CD8-positive, alpha-beta memory T cell (primary cell): ENCODE measurements at regions not wholly inside any gene's neighbourhood (a gene's known extent, or its start where the extent isn't known, plus 50 kb on each side); places are given as distances from the start of the nearest gene placed in this dataset.
A peak's percentile ranks its signal among the peaks of the same experiment; 100 is the strongest.

ENCODE experiments used
- CTCF ChIA-PET: fragments of 350-600 bp; sonication (Branson Sonifier 250); formaldehyde crosslinking; loops from one replicate; lab custom pipeline; 2021; ENCODE audit warnings: antibody characterized with exemption; lab: Charles Lee
- POLR2A ChIA-PET: fragments of 350-600 bp; sonication (Branson Sonifier 250); formaldehyde crosslinking; loops from one replicate; lab custom pipeline; 2021; ENCODE audit warnings: antibody characterized with exemption; lab: Charles Lee
- DNase-seq, 5 donors: peaks; one replicate each; pipeline versions ENCODE4 v3.0.0 to v3.0.0-alpha.2; 2020 to 2022; ENCODE audit warnings: mixed read lengths in 1 of 5
- H3K27ac ChIP-seq: one replicate; pipeline ENCODE4 v1.7.0; 2013; ENCODE audit warnings: low read depth, mild to moderate bottlenecking, low read length, moderate library complexity
- H3K27me3 ChIP-seq: 2 replicates; pipeline ENCODE4 v1.7.0; 2013; ENCODE audit warnings: low read length, mild to moderate bottlenecking; ENCODE audit not compliant: insufficient read depth, poor library complexity, severe bottlenecking
- H3K36me3 ChIP-seq: 2 replicates; pipeline ENCODE4 v1.7.0; 2013; ENCODE audit warnings: mild to moderate bottlenecking, low read length, moderate library complexity; ENCODE audit not compliant: insufficient read depth
- H3K4me1 ChIP-seq: 2 replicates; pipeline ENCODE4 v1.7.0; 2013; ENCODE audit warnings: mild to moderate bottlenecking, low read length, moderate library complexity; ENCODE audit not compliant: insufficient read depth
- H3K4me3 ChIP-seq: 2 replicates; pipeline ENCODE4 v1.7.0; 2013; ENCODE audit warnings: mild to moderate bottlenecking, low read length
- H3K9me3 ChIP-seq: 2 replicates; pipeline ENCODE4 v1.7.0; 2013; ENCODE audit warnings: mild to moderate bottlenecking, low read length
- H3K27ac Mint-ChIP-seq, 8 donors: one replicate each; pipeline ENCODE4 v1.8.0; 2020 to 2021; ENCODE audit warnings: mixed read lengths in 8 of 8, mild to moderate bottlenecking in 6 of 8, inconsistent platforms in 3 of 8, moderate library complexity in 3 of 8
- H3K27me3 Mint-ChIP-seq, 2 donors: one replicate each; pipeline ENCODE4 v1.8.0; 2020 to 2021; ENCODE audit warnings: mixed read lengths in 2 of 2, mild to moderate bottlenecking in 1 of 2, moderate library complexity in 1 of 2
- H3K36me3 Mint-ChIP-seq, 3 donors: one replicate each; pipeline ENCODE4 v1.8.0; 2020 to 2021; ENCODE audit warnings: mixed read lengths in 3 of 3, inconsistent platforms in 1 of 3, mild to moderate bottlenecking in 1 of 3
- H3K4me1 Mint-ChIP-seq, 3 donors: one replicate each; pipeline ENCODE4 v1.8.0; 2020 to 2021; ENCODE audit warnings: mixed read lengths in 3 of 3, inconsistent platforms in 1 of 3, mild to moderate bottlenecking in 1 of 3
- H3K4me3 Mint-ChIP-seq, 7 donors: one replicate each; pipeline ENCODE4 v1.8.0; 2020 to 2021; ENCODE audit warnings: mixed read lengths in 7 of 7, mild to moderate bottlenecking in 6 of 7, moderate library complexity in 4 of 7, inconsistent platforms in 2 of 7
- H3K9me3 Mint-ChIP-seq, 5 donors: one replicate each; pipeline ENCODE4 v1.8.0; 2020 to 2022; ENCODE audit warnings: mixed read lengths in 5 of 5, mild to moderate bottlenecking in 3 of 5, moderate library complexity in 2 of 5, inconsistent platforms in 1 of 5

DNA sequence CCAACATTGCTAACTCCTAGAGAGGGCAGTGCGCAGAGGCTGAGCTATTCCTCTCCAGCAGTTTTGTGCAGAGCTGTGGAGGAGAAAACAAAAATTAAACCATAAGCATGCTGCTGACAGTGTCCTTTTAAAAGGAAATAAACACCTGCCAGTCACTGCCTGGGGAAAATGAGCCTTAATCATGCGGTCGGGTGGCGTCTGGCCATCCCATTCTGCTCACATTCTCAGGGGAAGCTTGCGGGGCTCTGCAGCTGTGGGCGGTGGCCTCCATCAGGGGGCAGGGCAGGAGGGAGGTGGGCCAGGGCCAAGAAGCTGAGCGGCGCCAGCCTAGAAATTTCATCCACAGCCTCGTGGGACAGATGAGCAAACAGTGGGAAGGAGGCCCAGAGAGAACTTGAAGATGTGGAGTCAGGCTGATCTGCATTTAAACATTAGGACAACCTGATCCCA, 71.0 kb upstream of the TP53I11 start:
- ChIA-PET CTCF (no interaction called here), POLR2A (no interaction called here)
- Histone ChIP-seq H3K4me3 (no peak overlapping the region), H3K27me3 (no peaks in the 10 kb centered on the region), H3K36me3 (no peaks in the 10 kb centered on the region), H3K27ac (no peak overlapping the region), H3K9me3 (no peaks in the 10 kb centered on the region), H3K4me1 (peaks cover 8% of the 10 kb centered on the region)
- Mint-ChIP-seq H3K4me3 (no peak overlapping the region), H3K9me3 (no peaks in the 10 kb centered on the region), H3K36me3 (no peaks in the 10 kb centered on the region), H3K27ac (no peak overlapping the region), H3K27me3 (peaks cover 4 to 23% of the 10 kb centered on the region in 2 donors), H3K4me1 (peaks cover 9 to 12% (median 11%) of the 10 kb centered on the region in 3 donors)
- DNase-seq, result no peak

GRCh38 chr11:45022294-45023064, 71.8 kb upstream of the TP53I11 start:
- H3K4me3 ChIP-seq, result no peak overlapping the region
- Mint-ChIP-seq H3K4me1 (peaks cover 9 to 12% (median 11%) of the 10 kb centered on the region in 3 donors), H3K27ac (no peak overlapping the region), H3K9me3 (no peaks in the 10 kb centered on the region), H3K36me3 (no peaks in the 10 kb centered on the region), H3K27me3 (peaks cover 4 to 20% of the 10 kb centered on the region in 2 donors), H3K4me3 (no peak overlapping the region)
- H3K36me3 ChIP-seq, result no peaks in the 10 kb centered on the region
- no peaks in the 10 kb centered on the region for H3K9me3 ChIP-seq
- peaks cover 8% of the 10 kb centered on the region for H3K4me1 ChIP-seq
- no peak overlapping the region for H3K27ac ChIP-seq
- H3K27me3 ChIP-seq, result no peaks in the 10 kb centered on the region
- CTCF ChIA-PET, result no interaction called here
- POLR2A ChIA-PET, result no interaction called here
- DNase-seq, result no peak

DNA sequence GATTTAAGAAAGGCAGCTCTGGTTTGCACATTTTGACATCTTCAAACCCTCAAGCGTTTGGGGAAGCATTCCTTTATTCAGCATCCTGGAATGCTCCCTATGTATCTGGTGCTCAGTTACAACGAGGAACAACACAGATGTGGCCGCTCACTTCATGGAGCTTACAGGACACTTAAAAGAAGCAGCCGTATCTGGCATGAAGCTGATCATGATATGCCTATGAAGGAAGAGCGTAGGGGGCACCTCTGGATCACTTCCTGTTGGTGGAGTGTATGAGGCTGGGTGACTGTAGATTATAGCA, 72.3 kb upstream of the TP53I11 start:
- H3K9me3 ChIP-seq, result no peaks in the 10 kb centered on the region
- H3K27ac ChIP-seq, result no peak overlapping the region
- Mint-ChIP-seq H3K27ac (peak overlapping the region in 2 of 8 donors; percentile 15), H3K9me3 (no peaks in the 10 kb centered on the region), H3K4me1 (peaks cover 9 to 12% (median 11%) of the 10 kb centered on the region in 3 donors), H3K36me3 (no peaks in the 10 kb centered on the region), H3K27me3 (peaks cover 4 to 17% of the 10 kb centered on the region in 2 donors), H3K4me3 (no peak overlapping the region)
- no peaks in the 10 kb centered on the region for H3K27me3 ChIP-seq
- ChIA-PET CTCF (no interaction called here), POLR2A (no interaction called here)
- no peak overlapping the region for H3K4me3 ChIP-seq
- no peak for DNase-seq
- H3K4me1 ChIP-seq, result peaks cover 8% of the 10 kb centered on the region
- no peaks in the 10 kb centered on the region for H3K36me3 ChIP-seq

DNA sequence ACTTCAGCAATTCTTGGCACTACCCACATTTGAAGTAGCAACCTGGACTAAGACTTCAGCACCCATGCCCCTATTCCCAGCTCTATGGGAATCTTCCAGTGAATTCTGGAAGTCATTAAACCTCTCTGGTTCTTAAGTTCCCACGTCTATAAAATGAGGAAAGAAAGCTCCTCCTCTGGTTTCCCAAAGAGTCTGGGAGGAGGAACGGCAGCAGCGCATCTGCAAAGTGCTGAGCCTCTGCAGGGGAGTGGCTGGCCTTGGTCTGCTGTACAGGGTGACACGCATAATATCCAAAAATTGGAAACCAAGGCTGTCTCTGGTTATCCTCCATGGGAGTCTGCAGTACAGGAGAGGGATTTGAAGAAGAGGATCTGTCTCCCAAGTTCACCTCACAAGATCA, 73.6 kb upstream of the TP53I11 start:
- H3K4me1 Mint-ChIP-seq, result peaks cover 9 to 12% (median 11%) of the 10 kb centered on the region in 3 donors
- no peaks in the 10 kb centered on the region for H3K36me3 Mint-ChIP-seq
- H3K27me3 Mint-ChIP-seq, result peaks cover 2 to 13% of the 10 kb centered on the region in 2 donors
- CTCF ChIA-PET, result no interaction called here
- Histone ChIP-seq H3K36me3 (no peaks in the 10 kb centered on the region), H3K9me3 (no peaks in the 10 kb centered on the region), H3K4me3 (no peak overlapping the region), H3K4me1 (peaks cover 8% of the 10 kb centered on the region), H3K27me3 (no peaks in the 10 kb centered on the region), H3K27ac (no peak overlapping the region)
- no peak overlapping the region for H3K27ac Mint-ChIP-seq
- no peak overlapping the region for H3K4me3 Mint-ChIP-seq
- POLR2A ChIA-PET, result no interaction called here
- DNase-seq, result no peak
- H3K9me3 Mint-ChIP-seq, result no peaks in the 10 kb centered on the region

- no peaks in the 10 kb centered on the region for H3K9me3 ChIP-seq
These were observed 74.3 kb upstream of the TP53I11 start for GRCh38 chr11:45024846-45025588.

GRCh38 chr11:45025716-45026492, 75.2 kb upstream of the TP53I11 start:
- no peak overlapping the region for H3K4me3 ChIP-seq
- Mint-ChIP-seq H3K4me3 (no peak overlapping the region), H3K36me3 (no peaks in the 10 kb centered on the region), H3K27me3 (peaks cover under 1 to 2% of the 10 kb centered on the region in 2 donors), H3K27ac (peak overlapping the region in 3 of 8 donors; percentile 13 to 85 (median 74)), H3K4me1 (peaks cover 9 to 12% (median 11%) of the 10 kb centered on the region in 3 donors), H3K9me3 (no peaks in the 10 kb centered on the region)
- CTCF ChIA-PET, result interaction anchor here (1.0 to 1.5 kb wide), 3 partner anchors 77 to 98 kb away, joined by 3 to 4 read pairs (median 3); no protein-coding TSS in a partner anchor
- DNase-seq, result peak in 1 of 5 donors; percentile 0
- H3K9me3 ChIP-seq, result no peaks in the 10 kb centered on the region
- peaks cover 8% of the 10 kb centered on the region for H3K4me1 ChIP-seq
- POLR2A ChIA-PET, result no interaction called here
- H3K36me3 ChIP-seq, result no peaks in the 10 kb centered on the region
- no peak overlapping the region for H3K27ac ChIP-seq
- H3K27me3 ChIP-seq, result no peaks in the 10 kb centered on the region

More at GRCh38 chr11:45024846-45025588, 74.3 kb upstream of the TP53I11 start:
- Mint-ChIP-seq H3K4me3 (no peak overlapping the region), H3K9me3 (no peaks in the 10 kb centered on the region), H3K4me1 (peaks cover 9 to 12% (median 11%) of the 10 kb centered on the region in 3 donors), H3K27me3 (peaks cover 2 to 9% of the 10 kb centered on the region in 2 donors), H3K36me3 (no peaks in the 10 kb centered on the region), H3K27ac (peak overlapping the region in 2 of 8 donors; percentile 31 to 74)
- Histone ChIP-seq H3K4me3 (no peak overlapping the region), H3K27ac (no peak overlapping the region), H3K4me1 (peaks cover 8% of the 10 kb centered on the region), H3K36me3 (no peaks in the 10 kb centered on the region), H3K27me3 (no peaks in the 10 kb centered on the region)
- no peak for DNase-seq
- ChIA-PET CTCF (no interaction called here), POLR2A (no interaction called here)

DNA sequence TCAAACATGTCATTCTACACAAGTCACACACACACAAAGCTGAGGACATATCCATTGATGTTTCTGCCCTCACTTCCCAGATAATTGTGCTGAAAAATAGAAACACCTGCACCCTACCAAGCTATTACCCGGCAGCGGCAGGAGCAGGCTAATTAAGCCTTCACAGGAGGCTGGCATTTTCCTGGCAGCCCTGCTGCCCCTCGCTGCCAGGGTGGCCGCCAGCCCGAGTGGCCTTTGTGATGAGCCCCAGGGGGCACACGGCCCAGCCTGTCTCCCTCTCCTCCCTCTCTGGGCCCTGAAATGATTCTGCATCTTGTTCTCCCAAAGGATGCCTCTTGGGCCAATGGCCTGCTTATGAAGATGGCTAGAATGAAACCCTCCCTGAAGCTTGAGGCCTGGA, 76.2 kb upstream of the TP53I11 start:
- H3K27ac ChIP-seq, result no peak overlapping the region
- H3K27ac Mint-ChIP-seq, result no peak overlapping the region
- H3K27me3 Mint-ChIP-seq, result peaks cover 0 to 2% of the 10 kb centered on the region in 2 donors
- H3K36me3 Mint-ChIP-seq, result no peaks in the 10 kb centered on the region
- H3K27me3 ChIP-seq, result no peaks in the 10 kb centered on the region
- H3K4me3 Mint-ChIP-seq, result no peak overlapping the region
- DNase-seq, result no peak
- no peaks in the 10 kb centered on the region for H3K9me3 Mint-ChIP-seq
- peaks cover 9 to 12% (median 11%) of the 10 kb centered on the region in 3 donors for H3K4me1 Mint-ChIP-seq
- H3K9me3 ChIP-seq, result no peaks in the 10 kb centered on the region
- H3K36me3 ChIP-seq, result no peaks in the 10 kb centered on the region
- ChIA-PET CTCF (interaction anchor here (0.9 to 1.5 kb wide), 5 partner anchors 11 to 98 kb away, joined by 3 to 4 read pairs (median 3); no protein-coding TSS in a partner anchor), POLR2A (no interaction called here)
- no peak overlapping the region for H3K4me3 ChIP-seq
- H3K4me1 ChIP-seq, result peaks cover 8% of the 10 kb centered on the region
